ENCODE measurements at regions not wholly inside any gene's neighbourhood (a gene's known extent, or its start where the extent isn't known, plus 50 kb on each side); places are given as distances from the start of the nearest gene placed in this dataset.
"Not testable (repeated sequence)": the region's sequence is repeated elsewhere in the genome, so short reads cannot be mapped to it uniquely, and the experiment has no call there.

- Histone ChIP-seq H3K4me3 (no peak overlapping the region), H3K4me1 (peaks cover 3% of the 10 kb centered on the region), H3K9me3 (replicated peaks) (no peaks in the 10 kb centered on the region), H3K36me3 (no peaks in the 10 kb centered on the region), H3K27ac (replicated peaks) (peak overlapping the region; percentile 49), H3K27me3 (ENCODE audit: low read depth) (no peaks in the 10 kb centered on the region)
- no peak for TF ChIP-seq CTCF (IDR thresholded peaks at IDR 0.05; ENCODE audit: borderline replicate concordance)
- DNase-seq, result no peak
- intact Hi-C loops (cut with micrococcal nuclease), result no loop called here
These were observed 147.4 kb downstream of the C12orf75 start for GRCh38 chr12:105477873-105478272.

GRCh38 chr12:105478788-105479187 lies 148.3 kb downstream of the C12orf75 start:
- H3K27ac ChIP-seq (replicated peaks); H3K27me3 ChIP-seq (ENCODE audit: low read depth); H3K9me3 ChIP-seq (replicated peaks); H3K4me1 ChIP-seq; DNase-seq; H3K36me3 ChIP-seq; H3K4me3 ChIP-seq; intact Hi-C loops (cut with micrococcal nuclease): not testable (repeated sequence)

- no peak for DNase-seq
- TF ChIP-seq CTCF (IDR thresholded peaks at IDR 0.05; ENCODE audit: borderline replicate concordance), result no peak
- no peaks in the 10 kb centered on the region for H3K36me3 ChIP-seq
- no peaks in the 10 kb centered on the region for H3K9me3 ChIP-seq (replicated peaks)
- H3K4me1 ChIP-seq, result peaks cover 3% of the 10 kb centered on the region
- H3K27ac ChIP-seq (replicated peaks), result no peak overlapping the region
- H3K27me3 ChIP-seq (ENCODE audit: low read depth), result no peaks in the 10 kb centered on the region
- intact Hi-C loops (cut with micrococcal nuclease), result no loop called here
- H3K4me3 ChIP-seq, result no peak overlapping the region
These were observed 149.2 kb downstream of the C12orf75 start for GRCh38 chr12:105479710-105480109.

GRCh38 chr12:105480162-105480561 lies 149.7 kb downstream of the C12orf75 start:
- no peak overlapping the region for H3K4me3 ChIP-seq
- no peak for TF ChIP-seq CTCF (IDR thresholded peaks at IDR 0.05; ENCODE audit: borderline replicate concordance)
- no peaks in the 10 kb centered on the region for H3K36me3 ChIP-seq
- no peaks in the 10 kb centered on the region for H3K27me3 ChIP-seq (ENCODE audit: low read depth)
- no peak overlapping the region for H3K27ac ChIP-seq (replicated peaks)
- H3K4me1 ChIP-seq, result peaks cover 7% of the 10 kb centered on the region
- intact Hi-C loops (cut with micrococcal nuclease), result no loop called here
- H3K9me3 ChIP-seq (replicated peaks), result no peaks in the 10 kb centered on the region
- DNase-seq, result no peak

GRCh38 chr12:105481392-105482300 lies 151.2 kb downstream of the C12orf75 start:
- Histone ChIP-seq H3K4me1 (peaks cover 21% of the 10 kb centered on the region), H3K27me3 (ENCODE audit: low read depth) (no peaks in the 10 kb centered on the region), H3K36me3 (no peaks in the 10 kb centered on the region), H3K27ac (replicated peaks) (no peak overlapping the region), H3K9me3 (replicated peaks) (no peaks in the 10 kb centered on the region), H3K4me3 (no peak overlapping the region)
- no peak for DNase-seq
- intact Hi-C loops (cut with micrococcal nuclease), result no loop called here
- TF ChIP-seq CTCF (IDR thresholded peaks at IDR 0.05; ENCODE audit: borderline replicate concordance), result no peak

GRCh38 chr12:105482951-105483350 lies 152.5 kb downstream of the C12orf75 start:
- Histone ChIP-seq H3K27ac (replicated peaks) (no peak overlapping the region), H3K9me3 (replicated peaks) (no peaks in the 10 kb centered on the region), H3K4me1 (peaks cover 18% of the 10 kb centered on the region), H3K36me3 (no peaks in the 10 kb centered on the region), H3K27me3 (ENCODE audit: low read depth) (no peaks in the 10 kb centered on the region), H3K4me3 (no peak overlapping the region)
- intact Hi-C loops (cut with micrococcal nuclease), result no loop called here
- TF ChIP-seq CTCF (IDR thresholded peaks at IDR 0.05; ENCODE audit: borderline replicate concordance), result no peak
- DNase-seq, result no peak
